A549 (cell line): ENCODE measurements at regions not wholly inside any gene's neighbourhood (a gene's known extent, or its start where the extent isn't known, plus 50 kb on each side); places are given as distances from the start of the nearest gene placed in this dataset.

Experiments
- ATAC-seq, 2 experiments: fragments of 200-7000 bp in 1 of 2; fragments of >200 bp in 1 of 2; cut with Nextera tagmentation in 1 of 2; cut with Tn5 transposase in 1 of 2; 3 replicates each; pipeline versions ENCODE4 v1.8.0 to v1.9.1; 2018 to 2020; ENCODE audit warnings: mild to moderate bottlenecking in 1 of 2, moderate library complexity in 1 of 2
- CTCF ChIA-PET: fragments of 300-600 bp; sonication (Branson Sonifier 250); formaldehyde crosslinking; extraction: SDS; loops from one replicate; lab custom pipeline; 2021; ENCODE audit warnings: antibody characterized with exemption, inconsistent platforms; lab: Yijun Ruan, JAX
- POLR2A ChIA-PET: fragments of 350-600 bp; formaldehyde crosslinking; extraction: SDS; loops from one replicate; lab custom pipeline; 2021; ENCODE audit warnings: antibody characterized with exemption, inconsistent platforms; lab: Yijun Ruan, JAX
- DNase-seq, 2 experiments: peaks; one replicate each; pipeline versions ENCODE4 v3.0.0 to v3.0.0-alpha.2; 2011 to 2016; ENCODE audit warnings: low read depth in 1 of 2, low spot score in 1 of 2
- FAIRE-seq: peaks from 2 replicates; lab custom pipeline; 2011; peaks lifted over from hg19 to GRCh38; lab: Jason Lieb, UNC
- H3K27ac ChIP-seq, 2 experiments: fragments of >200 bp; sonication (Bioruptor Twin); formaldehyde crosslinking; 3 replicates each; pipeline ENCODE4 v1.5.1; 2016 to 2017
- H3K4me1 ChIP-seq: fragments of >200 bp; sonication (Bioruptor Twin); formaldehyde crosslinking; 3 replicates; pipeline ENCODE4 v1.6.1; 2016
- H3K4me2 ChIP-seq: fragments of >200 bp; sonication (Bioruptor Twin); formaldehyde crosslinking; 3 replicates; pipeline ENCODE4 v1.6.1; 2016
- H3K4me3 ChIP-seq: fragments of >200 bp; sonication (Bioruptor Twin); formaldehyde crosslinking; 3 replicates; pipeline ENCODE4 v1.5.1; 2016
- H3K9me3 ChIP-seq: fragments of >200 bp; sonication (Bioruptor Twin); formaldehyde crosslinking; 3 replicates; pipeline ENCODE4 v1.6.1; 2016
- ATOH8 ChIP-seq: fragments of 250-450 bp; sonication (Bioruptor Pico); IDR thresholded peaks from 2 replicates; pipeline ENCODE4 v1.5.0; 2020; ENCODE audit warnings: low read depth, mild to moderate bottlenecking, moderate library complexity
- CBX8 ChIP-seq: fragments of 200-600 bp; sonication (generic); IDR thresholded peaks from 2 replicates; pipeline ENCODE4 v1.6.1; 2016
- CHD4 ChIP-seq: fragments of 200-600 bp; sonication (generic); IDR thresholded peaks from 2 replicates; pipeline ENCODE4 v1.6.1; 2016; ENCODE audit warnings: antibody characterized with exemption, mild to moderate bottlenecking, borderline replicate concordance
- E2F6 ChIP-seq: IDR thresholded peaks from 2 replicates; pipeline ENCODE4 v1.6.1; 2012; ENCODE audit warnings: low read depth, borderline replicate concordance
- FOSB ChIP-seq: fragments of 250-450 bp; sonication (Bioruptor Pico); IDR thresholded peaks from 2 replicates; pipeline ENCODE4 v1.5.0; 2020; ENCODE audit warnings: mild to moderate bottlenecking, moderate library complexity
- FOXS1 ChIP-seq: fragments of 250-450 bp; sonication (Bioruptor Pico); IDR thresholded peaks from 2 replicates; pipeline ENCODE4 v1.5.0; 2020; ENCODE audit warnings: mild to moderate bottlenecking, moderate library complexity
- GATA3 ChIP-seq: IDR thresholded peaks from 2 replicates; pipeline ENCODE4 v1.6.1; 2012; ENCODE audit warnings: borderline replicate concordance
- HES2 ChIP-seq: fragments of >200 bp; sonication (Bioruptor Twin); formaldehyde crosslinking; IDR thresholded peaks from 2 replicates; pipeline ENCODE4 v1.6.1; 2016
- HOXA7 ChIP-seq: fragments of 250-450 bp; sonication (Bioruptor Pico); IDR thresholded peaks from 2 replicates; pipeline ENCODE4 v1.5.0; 2020; ENCODE audit warnings: mild to moderate bottlenecking, moderate library complexity
- HOXB13 ChIP-seq: fragments of 250-450 bp; sonication (Bioruptor Pico); IDR thresholded peaks from 2 replicates; pipeline ENCODE4 v1.5.0; 2020; ENCODE audit warnings: low read depth, mild to moderate bottlenecking, moderate library complexity
- JUNB ChIP-seq: fragments of >200 bp; sonication (Bioruptor Twin); formaldehyde crosslinking; IDR thresholded peaks from 2 replicates; pipeline ENCODE4 v1.6.1; 2016
- KDM5A ChIP-seq: fragments of 200-600 bp; sonication (generic); IDR thresholded peaks from 2 replicates; pipeline ENCODE4 v1.6.1; 2016; ENCODE audit warnings: antibody characterized with exemption, mild to moderate bottlenecking
- NR3C1 ChIP-seq: fragments of >200 bp; sonication (Bioruptor Twin); formaldehyde crosslinking; IDR thresholded peaks from 3 replicates; pipeline ENCODE4 v1.6.1; 2017
- PBX3 ChIP-seq: IDR thresholded peaks from 2 replicates; pipeline ENCODE4 v1.6.1; 2012
- PHF8 ChIP-seq: fragments of 200-600 bp; sonication (generic); IDR thresholded peaks from 2 replicates; pipeline ENCODE4 v1.6.1; 2016; ENCODE audit warnings: low read depth, mild to moderate bottlenecking, antibody characterized with exemption, moderate library complexity, borderline replicate concordance
- POLR2A ChIP-seq: IDR thresholded peaks from 2 replicates; pipeline ENCODE4 v1.6.1; 2012; ENCODE audit warnings: mild to moderate bottlenecking, low read length
- POLR2AphosphoS2 ChIP-seq: conservative IDR thresholded peaks from 2 replicates; pipeline ENCODE4 v1.6.1; 2012; ENCODE audit warnings: low read length, improper control_type of control experiment, inconsistent platforms
- RARB ChIP-seq: fragments of 250-450 bp; sonication (Bioruptor Pico); IDR thresholded peaks from 2 replicates; pipeline ENCODE4 v1.8.0; 2021; ENCODE audit warnings: mild to moderate bottlenecking, moderate library complexity
- RCOR1 ChIP-seq: fragments of 150-350 bp; IDR thresholded peaks from 2 replicates; pipeline ENCODE4 v1.6.1; 2014; ENCODE audit warnings: antibody characterized with exemption, low read length, low read depth
- SMC3 ChIP-seq: fragments of >200 bp; sonication (Bioruptor Twin); formaldehyde crosslinking; IDR thresholded peaks from 3 replicates; pipeline ENCODE4 v1.6.1; 2018; ENCODE audit warnings: inconsistent platforms
- TP53 ChIP-seq: fragments of 250-450 bp; sonication (Bioruptor Pico); IDR thresholded peaks from 2 replicates; pipeline ENCODE4 v1.5.0; 2021; ENCODE audit warnings: mild to moderate bottlenecking, moderate library complexity
- ZSCAN20 ChIP-seq: fragments of 250-450 bp; sonication (Bioruptor Pico); IDR thresholded peaks from 2 replicates; pipeline ENCODE4 v1.8.0; 2022; ENCODE audit warnings: mild to moderate bottlenecking, moderate library complexity
- WGBS: methylation state at CpG from one replicate; pipeline ENCODE4 v1.1.6; 2017; ENCODE audit errors: missing lambda C conversion rate; 5-methylcytosine and 5-hydroxymethylcytosine counted together
- TF ChIP-seq, protein P1 (sequence below): fragments of 250-450 bp; sonication (Bioruptor Pico); IDR thresholded peaks from 2 replicates; pipeline ENCODE4 v1.5.0; 2021; ENCODE audit warnings: mild to moderate bottlenecking, moderate library complexity, borderline replicate concordance
- TF ChIP-seq, protein P2 (sequence below): fragments of 150-350 bp; IDR thresholded peaks from 2 replicates; pipeline ENCODE4 v1.6.1; 2014; ENCODE audit warnings: low read depth, mild to moderate bottlenecking, low read length
- TF ChIP-seq, protein P3 (sequence below): fragments of >200 bp; sonication (Bioruptor Twin); formaldehyde crosslinking; IDR thresholded peaks from 3 replicates; pipeline ENCODE4 v1.5.1; 2016

GRCh38 chr3:144583871-144584270, 612.2 kb downstream of the DIPK2A start:
- Histone ChIP-seq H3K9me3 (peaks cover 4% of the 10 kb centered on the region; the same call in 1 of the 3 replicates), H3K4me2 (no peak overlapping the region), H3K4me1 (no peaks in the 10 kb centered on the region), H3K4me3 (no peak overlapping the region), H3K27ac (no peak overlapping the region)
- WGBS: 79% methylated on average over 1 of the region's 1 CpG
- FAIRE-seq: no peak
- DNase-seq: no peak
- TF ChIP-seq, protein P1, sequence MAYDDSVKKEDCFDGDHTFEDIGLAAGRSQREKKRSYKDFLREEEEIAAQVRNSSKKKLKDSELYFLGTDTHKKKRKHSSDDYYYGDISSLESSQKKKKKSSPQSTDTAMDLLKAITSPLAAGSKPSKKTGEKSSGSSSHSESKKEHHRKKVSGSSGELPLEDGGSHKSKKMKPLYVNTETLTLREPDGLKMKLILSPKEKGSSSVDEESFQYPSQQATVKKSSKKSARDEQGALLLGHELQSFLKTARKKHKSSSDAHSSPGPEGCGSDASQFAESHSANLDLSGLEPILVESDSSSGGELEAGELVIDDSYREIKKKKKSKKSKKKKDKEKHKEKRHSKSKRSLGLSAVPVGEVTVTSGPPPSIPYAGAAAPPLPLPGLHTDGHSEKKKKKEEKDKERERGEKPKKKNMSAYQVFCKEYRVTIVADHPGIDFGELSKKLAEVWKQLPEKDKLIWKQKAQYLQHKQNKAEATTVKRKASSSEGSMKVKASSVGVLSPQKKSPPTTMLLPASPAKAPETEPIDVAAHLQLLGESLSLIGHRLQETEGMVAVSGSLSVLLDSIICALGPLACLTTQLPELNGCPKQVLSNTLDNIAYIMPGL: no peak
- TF ChIP-seq RCOR1 (no peak), POLR2A (no peak), HES2 (no peak), ATOH8 (CRISPR knock-in tag) (no peak), E2F6 (no peak), PBX3 (no peak), CHD4 (no peak), SMC3 (no peak), PHF8 (no peak)
- ATAC-seq: no peak
- CTCF ChIA-PET: interaction anchor here (0.9 kb wide), 1 partner anchor 23 kb away, joined by 3 read pairs; no protein-coding TSS in a partner anchor
- POLR2A ChIA-PET: no interaction called here

GRCh38 chr3:144585408-144585807, 613.8 kb downstream of the DIPK2A start:
- Histone ChIP-seq H3K27ac (no peak overlapping the region), H3K9me3 (peaks cover 4% of the 10 kb centered on the region; the same call in 1 of the 3 replicates), H3K4me1 (no peaks in the 10 kb centered on the region), H3K4me2 (no peak overlapping the region), H3K4me3 (no peak overlapping the region)
- ATAC-seq (no peak), DNase-seq (no peak), FAIRE-seq (no peak)
- ChIA-PET CTCF (no interaction called here), POLR2A (no interaction called here)
- WGBS: 30% methylated on average over 2 of the region's 2 CpGs
- TF ChIP-seq E2F6: no peak
- no peak for TF ChIP-seq TP53 (CRISPR knock-in tag)
- TF ChIP-seq HOXB13 (CRISPR knock-in tag): no peak
- no peak for TF ChIP-seq JUNB
- no peak for TF ChIP-seq RARB
- no peak for TF ChIP-seq KDM5A
- TF ChIP-seq CHD4: no peak
- no peak for TF ChIP-seq FOXS1 (CRISPR knock-in tag)
- no peak for TF ChIP-seq CBX8
- TF ChIP-seq HOXA7 (CRISPR knock-in tag): no peak
- no peak for TF ChIP-seq FOSB
- no peak for TF ChIP-seq NR3C1
- no peak for TF ChIP-seq POLR2AphosphoS2
- TF ChIP-seq HES2: no peak
- no peak for TF ChIP-seq ZSCAN20 (CRISPR knock-in tag)
- TF ChIP-seq POLR2A: no peak
- TF ChIP-seq, protein P2, sequence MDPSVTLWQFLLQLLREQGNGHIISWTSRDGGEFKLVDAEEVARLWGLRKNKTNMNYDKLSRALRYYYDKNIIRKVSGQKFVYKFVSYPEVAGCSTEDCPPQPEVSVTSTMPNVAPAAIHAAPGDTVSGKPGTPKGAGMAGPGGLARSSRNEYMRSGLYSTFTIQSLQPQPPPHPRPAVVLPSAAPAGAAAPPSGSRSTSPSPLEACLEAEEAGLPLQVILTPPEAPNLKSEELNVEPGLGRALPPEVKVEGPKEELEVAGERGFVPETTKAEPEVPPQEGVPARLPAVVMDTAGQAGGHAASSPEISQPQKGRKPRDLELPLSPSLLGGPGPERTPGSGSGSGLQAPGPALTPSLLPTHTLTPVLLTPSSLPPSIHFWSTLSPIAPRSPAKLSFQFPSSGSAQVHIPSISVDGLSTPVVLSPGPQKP: no peak
- TF ChIP-seq SMC3: no peak
- no peak for TF ChIP-seq GATA3
- TF ChIP-seq, protein P3, sequence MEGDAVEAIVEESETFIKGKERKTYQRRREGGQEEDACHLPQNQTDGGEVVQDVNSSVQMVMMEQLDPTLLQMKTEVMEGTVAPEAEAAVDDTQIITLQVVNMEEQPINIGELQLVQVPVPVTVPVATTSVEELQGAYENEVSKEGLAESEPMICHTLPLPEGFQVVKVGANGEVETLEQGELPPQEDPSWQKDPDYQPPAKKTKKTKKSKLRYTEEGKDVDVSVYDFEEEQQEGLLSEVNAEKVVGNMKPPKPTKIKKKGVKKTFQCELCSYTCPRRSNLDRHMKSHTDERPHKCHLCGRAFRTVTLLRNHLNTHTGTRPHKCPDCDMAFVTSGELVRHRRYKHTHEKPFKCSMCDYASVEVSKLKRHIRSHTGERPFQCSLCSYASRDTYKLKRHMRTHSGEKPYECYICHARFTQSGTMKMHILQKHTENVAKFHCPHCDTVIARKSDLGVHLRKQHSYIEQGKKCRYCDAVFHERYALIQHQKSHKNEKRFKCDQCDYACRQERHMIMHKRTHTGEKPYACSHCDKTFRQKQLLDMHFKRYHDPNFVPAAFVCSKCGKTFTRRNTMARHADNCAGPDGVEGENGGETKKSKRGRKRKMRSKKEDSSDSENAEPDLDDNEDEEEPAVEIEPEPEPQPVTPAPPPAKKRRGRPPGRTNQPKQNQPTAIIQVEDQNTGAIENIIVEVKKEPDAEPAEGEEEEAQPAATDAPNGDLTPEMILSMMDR: no peak
